Naive B cell (primary cell): ENCODE measurements at regions not wholly inside any gene's neighbourhood (a gene's known extent, or its start where the extent isn't known, plus 50 kb on each side); places are given as distances from the start of the nearest gene placed in this dataset.
"Not testable (repeated sequence)": the region's sequence is repeated elsewhere in the genome, so short reads cannot be mapped to it uniquely, and the experiment has no call there.

Experiments
- ATAC-seq, 2 donors: fragments of 150-1000 bp; cut with Tn5 transposase; 2 replicates each; pipeline ENCODE4 v1.10.0; 2021; ENCODE audit warnings: low read depth in 2 of 2, mild to moderate bottlenecking in 2 of 2, moderate library complexity in 2 of 2
- DNase-seq: peaks from one replicate; pipeline ENCODE4 v3.0.0; 2022
- H3K27ac Mint-ChIP-seq, 6 donors: one replicate each; pipeline ENCODE4 v1.8.0; 2020 to 2022; ENCODE audit warnings: mild to moderate bottlenecking in 6 of 6, mixed read lengths in 6 of 6, moderate library complexity in 5 of 6, inconsistent platforms in 2 of 6
- H3K27me3 Mint-ChIP-seq, 3 donors: one replicate each; pipeline ENCODE4 v1.8.0; 2021 to 2022; ENCODE audit warnings: mixed read lengths in 3 of 3, mild to moderate bottlenecking in 1 of 3
- H3K36me3 Mint-ChIP-seq, 2 donors: one replicate each; pipeline ENCODE4 v1.8.0; 2020 to 2022; ENCODE audit warnings: mixed read lengths in 2 of 2, inconsistent platforms in 1 of 2, mild to moderate bottlenecking in 1 of 2
- H3K4me1 Mint-ChIP-seq, 3 donors: one replicate each; pipeline ENCODE4 v1.8.0; 2020 to 2022; ENCODE audit warnings: mixed read lengths in 3 of 3, inconsistent platforms in 1 of 3, mild to moderate bottlenecking in 1 of 3, moderate library complexity in 1 of 3
- H3K4me3 Mint-ChIP-seq, 8 donors: one replicate each; pipeline ENCODE4 v1.8.0; 2020 to 2022; ENCODE audit warnings: mild to moderate bottlenecking in 8 of 8, mixed read lengths in 8 of 8, moderate library complexity in 8 of 8, inconsistent platforms in 2 of 8
- H3K9me3 Mint-ChIP-seq, 7 donors: one replicate each; pipeline ENCODE4 v1.8.0; 2020 to 2022; ENCODE audit warnings: mixed read lengths in 7 of 7, mild to moderate bottlenecking in 5 of 7, inconsistent platforms in 2 of 7, moderate library complexity in 1 of 7

DNA sequence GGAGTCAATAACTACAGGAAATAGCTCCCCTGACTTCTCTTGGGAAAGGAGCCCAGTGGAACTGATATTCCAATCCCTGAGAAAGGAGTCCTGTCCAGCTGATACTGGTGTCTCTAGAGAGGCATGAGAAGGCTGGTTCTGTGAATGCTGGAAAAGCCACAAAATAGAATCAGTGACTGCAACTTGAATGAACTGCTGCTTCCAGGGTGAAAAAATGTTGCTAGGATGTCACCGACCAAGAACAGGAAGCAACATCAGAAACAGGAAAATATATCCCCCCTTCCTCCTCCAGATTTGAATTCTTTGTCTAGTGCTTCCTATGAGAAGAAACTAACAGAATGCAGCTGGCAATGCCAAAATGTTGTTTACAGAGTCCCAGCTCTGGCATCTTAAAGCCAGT lies 269.3 kb upstream of the LYPLAL1 start:
- Mint-ChIP-seq H3K4me3 (no peak overlapping the region), H3K36me3 (no peaks in the 10 kb centered on the region), H3K27me3 (peaks cover 0 to 3% (median 0%) of the 10 kb centered on the region in 3 donors), H3K9me3 (peaks cover 0 to 2% (median 0%) of the 10 kb centered on the region in 7 donors), H3K4me1 (no peaks in the 10 kb centered on the region), H3K27ac (no peak overlapping the region)
- no peak for DNase-seq
- no peak for ATAC-seq

DNA sequence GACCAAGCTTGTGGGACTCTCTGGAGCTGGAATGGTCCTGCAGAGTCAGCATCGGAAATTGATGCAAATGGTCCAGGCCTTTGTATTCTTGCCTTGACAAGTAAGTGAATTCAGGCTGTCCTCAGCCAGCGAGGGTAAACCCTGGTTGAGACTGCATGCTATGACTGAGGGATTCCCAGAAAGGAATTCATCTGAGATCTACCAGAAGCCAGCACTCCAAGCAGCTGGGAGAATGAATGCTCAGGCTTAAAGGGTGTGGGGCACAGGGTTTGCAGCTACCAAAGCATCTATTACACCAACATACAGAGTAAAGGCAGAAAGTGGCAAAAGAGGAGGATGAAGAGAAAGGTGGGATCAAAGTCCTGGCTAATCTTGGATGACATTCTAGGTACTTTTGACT lies 257.0 kb upstream of the LYPLAL1 start:
- ATAC-seq: no peak
- H3K36me3 Mint-ChIP-seq: no peaks in the 10 kb centered on the region
- no peak overlapping the region for H3K27ac Mint-ChIP-seq
- DNase-seq: no peak
- no peaks in the 10 kb centered on the region for H3K9me3 Mint-ChIP-seq
- H3K4me3 Mint-ChIP-seq: no peak overlapping the region
- no peaks in the 10 kb centered on the region for H3K4me1 Mint-ChIP-seq
- no peaks in the 10 kb centered on the region for H3K27me3 Mint-ChIP-seq

- no peak overlapping the region for H3K27ac Mint-ChIP-seq
- H3K4me3 Mint-ChIP-seq: no peak overlapping the region
- H3K27me3 Mint-ChIP-seq: no peaks in the 10 kb centered on the region
- no peaks in the 10 kb centered on the region for H3K36me3 Mint-ChIP-seq
- H3K4me1 Mint-ChIP-seq: no peaks in the 10 kb centered on the region
- no peaks in the 10 kb centered on the region for H3K9me3 Mint-ChIP-seq
- DNase-seq: no peak
- no peak for ATAC-seq
Observed at GRCh38 chr1:218917656-218918055, 256.0 kb upstream of the LYPLAL1 start.

DNA sequence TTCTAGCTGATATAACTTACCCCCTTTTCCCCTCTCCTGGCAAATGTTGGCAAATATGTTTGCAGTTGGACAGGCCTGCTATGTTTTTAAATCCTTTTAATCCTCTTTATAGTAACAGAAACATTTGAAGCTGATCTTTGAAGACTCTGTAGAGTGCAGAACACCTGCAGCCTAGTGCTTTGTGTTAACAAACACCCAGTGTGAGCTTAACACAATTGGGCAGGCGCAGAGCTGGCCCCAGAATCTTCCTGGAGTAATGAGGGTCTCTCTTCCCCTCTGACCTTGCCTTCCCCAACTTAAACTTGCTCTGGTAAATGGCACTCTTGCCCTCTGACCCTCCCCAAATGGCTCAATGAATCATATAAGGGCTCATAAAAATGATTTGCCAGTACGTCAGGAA lies 247.9 kb upstream of the LYPLAL1 start:
- no peak overlapping the region for H3K27ac Mint-ChIP-seq
- no peaks in the 10 kb centered on the region for H3K9me3 Mint-ChIP-seq
- H3K36me3 Mint-ChIP-seq: no peaks in the 10 kb centered on the region
- no peak for DNase-seq
- no peaks in the 10 kb centered on the region for H3K4me1 Mint-ChIP-seq
- no peak overlapping the region for H3K4me3 Mint-ChIP-seq
- H3K27me3 Mint-ChIP-seq: peaks cover 0 to 18% (median 15%) of the 10 kb centered on the region in 3 donors
- ATAC-seq: no peak

GRCh38 chr1:218926631-218927030 lies 247.0 kb upstream of the LYPLAL1 start:
- ATAC-seq: no peak
- peaks cover 0 to 19% (median 17%) of the 10 kb centered on the region in 3 donors for H3K27me3 Mint-ChIP-seq
- no peak overlapping the region for H3K27ac Mint-ChIP-seq

GRCh38 chr1:218930000-218930399 lies 243.7 kb upstream of the LYPLAL1 start:
- H3K9me3 Mint-ChIP-seq: peaks cover 0 to 2% (median 0%) of the 10 kb centered on the region in 7 donors
- H3K4me3 Mint-ChIP-seq: no peak overlapping the region
- H3K36me3 Mint-ChIP-seq: no peaks in the 10 kb centered on the region
- H3K27ac Mint-ChIP-seq: no peak overlapping the region
- H3K27me3 Mint-ChIP-seq: peaks cover 0 to 19% (median 7%) of the 10 kb centered on the region in 3 donors
- no peak for DNase-seq
- no peak for ATAC-seq
- no peaks in the 10 kb centered on the region for H3K4me1 Mint-ChIP-seq

More at GRCh38 chr1:218926631-218927030, 247.0 kb upstream of the LYPLAL1 start:
- Mint-ChIP-seq H3K36me3 (no peaks in the 10 kb centered on the region), H3K4me3 (no peak overlapping the region), H3K4me1 (no peaks in the 10 kb centered on the region), H3K9me3 (no peaks in the 10 kb centered on the region)
- no peak for DNase-seq

DNA sequence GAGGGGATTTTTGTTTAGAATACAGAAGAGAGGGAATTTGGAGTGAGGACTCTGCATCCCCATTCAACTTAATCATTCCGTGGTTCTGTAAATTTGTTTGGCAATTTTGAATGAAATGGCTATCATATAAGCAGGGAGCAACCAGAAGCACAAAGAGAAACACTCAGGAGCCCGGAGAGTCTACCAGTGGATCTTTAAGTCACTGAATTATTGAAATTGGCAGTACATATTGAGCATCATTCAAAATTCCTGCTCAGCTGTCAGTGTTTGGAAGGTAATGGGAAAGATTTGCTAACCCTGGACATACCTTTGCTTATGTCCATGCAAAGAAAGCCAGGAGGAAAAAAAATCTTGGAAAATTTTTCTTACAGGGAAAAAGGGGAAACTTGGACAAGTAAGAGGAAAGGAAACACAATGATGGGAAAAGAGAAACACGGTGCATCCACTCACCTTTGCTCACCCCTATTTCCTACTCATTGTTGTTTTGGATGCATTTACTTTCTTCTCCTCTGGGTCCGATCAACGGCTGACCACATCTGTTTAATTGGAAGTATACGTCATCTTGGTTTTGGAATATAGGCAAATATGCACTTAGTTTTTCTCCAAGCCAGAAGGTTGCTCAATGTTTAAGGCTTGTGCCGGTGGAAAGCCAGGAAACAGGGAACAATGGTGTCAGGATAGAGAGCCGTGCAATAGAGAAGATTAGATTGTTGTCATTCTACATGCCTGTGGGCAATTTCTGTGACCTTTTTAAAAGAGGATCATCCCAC lies 243.0 kb upstream of the LYPLAL1 start:
- peaks cover 0 to 9% (median 3%) of the 10 kb centered on the region in 7 donors for H3K9me3 Mint-ChIP-seq
- no peak overlapping the region for H3K27ac Mint-ChIP-seq
- DNase-seq: no peak
- no peak overlapping the region for H3K4me3 Mint-ChIP-seq
- no peak for ATAC-seq
- no peaks in the 10 kb centered on the region for H3K4me1 Mint-ChIP-seq
- peaks cover 0 to 2% of the 10 kb centered on the region in 2 donors for H3K36me3 Mint-ChIP-seq
- H3K27me3 Mint-ChIP-seq: peaks cover 0 to 19% (median 7%) of the 10 kb centered on the region in 3 donors

DNA sequence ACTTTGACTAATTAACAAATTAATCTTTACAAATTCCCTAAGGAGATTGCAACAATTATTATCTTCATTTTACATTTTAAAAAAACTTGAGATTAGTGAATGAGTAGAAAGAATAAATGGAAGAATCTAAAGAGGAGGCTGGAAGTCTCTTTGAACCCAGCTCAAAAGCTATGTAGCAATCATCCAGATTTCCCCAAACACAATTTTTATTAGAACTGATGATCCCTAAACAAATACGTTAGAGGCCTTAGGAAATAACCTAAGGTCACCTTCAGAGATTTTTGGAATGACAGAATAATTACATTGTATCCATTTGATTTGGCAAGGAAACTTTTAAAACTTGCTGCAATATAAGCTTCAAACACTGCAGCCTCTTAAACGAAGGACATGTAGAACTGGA lies 242.4 kb upstream of the LYPLAL1 start:
- H3K27ac Mint-ChIP-seq: no peak overlapping the region
- DNase-seq (no peak), ATAC-seq (no peak)
- no peak overlapping the region for H3K4me3 Mint-ChIP-seq
- peaks cover 0 to 19% (median 7%) of the 10 kb centered on the region in 3 donors for H3K27me3 Mint-ChIP-seq
- H3K9me3 Mint-ChIP-seq: peaks cover 2 to 15% (median 9%) of the 10 kb centered on the region in 7 donors
- no peaks in the 10 kb centered on the region for H3K4me1 Mint-ChIP-seq
- peaks cover 0 to 9% of the 10 kb centered on the region in 2 donors for H3K36me3 Mint-ChIP-seq

- Mint-ChIP-seq H3K27me3 (peaks cover 0 to 19% (median 7%) of the 10 kb centered on the region in 3 donors), H3K27ac (no peak overlapping the region), H3K9me3 (peaks cover 8 to 23% (median 12%) of the 10 kb centered on the region in 7 donors), H3K36me3 (peaks cover 0 to 16% of the 10 kb centered on the region in 2 donors), H3K4me1 (no peaks in the 10 kb centered on the region), H3K4me3 (no peak overlapping the region)
- ATAC-seq (no peak), DNase-seq (no peak)
Observed at GRCh38 chr1:218933513-218933912, 240.2 kb upstream of the LYPLAL1 start.

- Mint-ChIP-seq H3K27me3 (peaks cover 0 to 13% (median 5%) of the 10 kb centered on the region in 3 donors), H3K36me3 (peaks cover 0 to 24% of the 10 kb centered on the region in 2 donors), H3K9me3 (peaks cover 8 to 24% (median 16%) of the 10 kb centered on the region in 7 donors)
- not testable (repeated sequence) for ATAC-seq, H3K4me3 Mint-ChIP-seq, H3K27ac Mint-ChIP-seq, H3K4me1 Mint-ChIP-seq, DNase-seq
Observed at GRCh38 chr1:218935408-218935807, 238.3 kb upstream of the LYPLAL1 start.

GRCh38 chr1:218938259-218938658 lies 235.4 kb upstream of the LYPLAL1 start:
- DNase-seq (no peak), ATAC-seq (no peak)
- peaks cover 0 to 24% of the 10 kb centered on the region in 2 donors for H3K36me3 Mint-ChIP-seq
- no peaks in the 10 kb centered on the region for H3K4me1 Mint-ChIP-seq
- peaks cover 8 to 29% (median 16%) of the 10 kb centered on the region in 7 donors for H3K9me3 Mint-ChIP-seq
- H3K4me3 Mint-ChIP-seq: no peak overlapping the region
- H3K27ac Mint-ChIP-seq: no peak overlapping the region
- H3K27me3 Mint-ChIP-seq: peaks cover 0 to 8% (median 0%) of the 10 kb centered on the region in 3 donors

DNA sequence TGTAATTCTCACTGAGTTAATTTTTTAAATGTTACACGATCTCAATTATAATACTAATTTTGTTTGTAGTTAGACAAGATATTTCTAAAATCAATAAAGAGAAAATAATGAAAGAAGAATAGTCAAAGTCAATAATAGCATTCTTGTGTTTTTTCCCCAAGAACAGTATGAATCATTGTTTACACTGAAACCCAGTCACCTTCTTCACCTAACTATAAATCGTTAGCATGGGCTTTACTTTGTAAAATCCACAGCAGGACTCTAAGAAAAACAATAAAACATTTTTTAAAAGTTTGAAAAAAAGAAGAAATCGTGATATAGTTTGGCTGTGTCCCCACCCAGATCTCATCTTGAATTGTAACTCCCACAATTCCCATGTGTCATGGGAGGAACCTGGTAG lies 234.6 kb upstream of the LYPLAL1 start:
- no peak for ATAC-seq

GRCh38 chr1:218942431-218942830 lies 231.2 kb upstream of the LYPLAL1 start:
- DNase-seq (no peak), ATAC-seq (no peak)
- Mint-ChIP-seq H3K27ac (no peak overlapping the region), H3K4me3 (no peak overlapping the region), H3K4me1 (no peaks in the 10 kb centered on the region), H3K9me3 (peaks cover 2 to 10% (median 5%) of the 10 kb centered on the region in 7 donors), H3K27me3 (peaks cover 0 to 8% (median 0%) of the 10 kb centered on the region in 3 donors), H3K36me3 (peaks cover 0 to 8% of the 10 kb centered on the region in 2 donors)

More for the DNA sequence above, 234.6 kb upstream of the LYPLAL1 start:
- no peak for DNase-seq
- H3K4me3 Mint-ChIP-seq: no peak overlapping the region
- H3K36me3 Mint-ChIP-seq: peaks cover 0 to 24% of the 10 kb centered on the region in 2 donors
- no peak overlapping the region for H3K27ac Mint-ChIP-seq
- no peaks in the 10 kb centered on the region for H3K4me1 Mint-ChIP-seq
- H3K27me3 Mint-ChIP-seq: peaks cover 0 to 8% (median 0%) of the 10 kb centered on the region in 3 donors
- H3K9me3 Mint-ChIP-seq: peaks cover 8 to 29% (median 16%) of the 10 kb centered on the region in 7 donors

GRCh38 chr1:218943371-218943770 lies 230.3 kb upstream of the LYPLAL1 start:
- Mint-ChIP-seq H3K27ac (no peak overlapping the region), H3K4me1 (no peaks in the 10 kb centered on the region), H3K27me3 (peaks cover 0 to 8% (median 0%) of the 10 kb centered on the region in 3 donors), H3K9me3 (peaks cover 0 to 9% (median 5%) of the 10 kb centered on the region in 7 donors), H3K4me3 (no peak overlapping the region), H3K36me3 (peaks cover 0 to 8% of the 10 kb centered on the region in 2 donors)
- DNase-seq: no peak
- no peak for ATAC-seq
